ENCODE measurements at regions not wholly inside any gene's neighbourhood (a gene's known extent, or its start where the extent isn't known, plus 50 kb on each side); places are given as distances from the start of the nearest gene placed in this dataset.

DNA sequence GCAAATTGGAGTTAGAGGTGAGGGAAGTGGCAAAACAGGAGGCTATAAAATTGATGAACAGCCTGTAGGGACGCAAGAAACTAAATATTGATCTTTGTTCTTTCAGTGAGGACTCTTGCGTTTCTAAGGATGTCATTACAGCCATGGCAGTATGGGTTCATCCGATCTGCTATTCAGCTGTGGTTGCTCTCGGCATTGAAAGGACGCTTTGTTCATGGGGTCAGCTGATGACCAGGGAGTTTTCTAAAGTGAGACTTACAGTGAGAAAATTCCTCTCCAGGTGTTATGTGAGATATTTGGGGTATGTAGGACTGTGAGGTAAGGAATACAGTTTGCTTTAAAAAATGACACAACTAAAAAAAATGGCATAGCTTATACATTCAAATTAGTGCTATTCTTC is 52.7 kb upstream of the PELI1 start:
- no peak for DNase-seq (ENCODE audit: low spot score)

DNA sequence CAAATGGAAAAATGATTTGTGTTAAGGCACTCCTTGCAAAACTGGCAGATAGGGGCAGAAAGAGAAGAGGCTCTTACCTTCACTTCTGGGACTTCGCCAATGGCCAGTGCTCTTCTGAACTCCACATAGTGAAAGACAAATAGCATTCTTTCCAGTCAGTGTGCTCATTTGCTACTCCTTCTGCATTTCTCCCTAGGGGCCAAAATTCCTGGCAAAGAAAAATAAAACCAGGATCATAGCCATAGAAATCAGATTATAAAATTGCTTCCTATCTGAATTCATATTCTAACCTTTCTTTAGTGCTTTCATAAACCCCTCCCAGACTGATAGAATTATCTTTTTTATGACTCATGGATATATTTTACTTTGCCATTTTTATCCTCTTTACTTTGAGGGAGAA is 56.9 kb upstream of the PELI1 start:
- DNase-seq (ENCODE audit: low spot score), result no peak

DNA sequence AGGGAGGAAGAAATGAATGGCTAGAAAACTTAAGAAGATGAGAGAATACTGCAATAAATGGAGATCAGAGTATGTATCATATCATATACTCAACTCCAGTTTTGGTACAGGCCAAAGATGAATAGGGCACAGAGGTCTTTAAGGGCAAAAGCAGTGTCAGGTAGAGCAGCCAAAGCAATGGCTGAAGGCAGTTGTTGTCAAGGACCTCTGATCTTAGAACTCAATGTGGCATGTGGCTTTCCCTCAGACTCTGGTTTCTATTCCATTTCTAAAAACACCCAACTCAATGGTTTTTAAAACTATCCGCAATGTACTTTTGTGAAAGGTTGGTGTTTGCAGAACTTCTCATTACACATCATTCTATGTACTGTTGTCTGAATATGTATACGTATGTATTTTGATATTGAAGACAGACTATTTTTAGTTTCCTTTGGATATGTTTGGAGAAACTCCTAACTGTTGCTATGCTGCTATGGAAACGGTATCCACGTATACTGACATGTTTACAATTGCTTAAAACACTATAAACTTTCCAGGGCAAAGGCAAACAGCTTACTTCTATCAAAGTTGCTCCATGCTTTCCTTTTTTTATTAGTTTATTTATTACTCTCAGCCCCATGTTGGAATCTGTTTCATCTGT is 58.1 kb upstream of the PELI1 start:
- no peak for DNase-seq (ENCODE audit: low spot score)

DNA sequence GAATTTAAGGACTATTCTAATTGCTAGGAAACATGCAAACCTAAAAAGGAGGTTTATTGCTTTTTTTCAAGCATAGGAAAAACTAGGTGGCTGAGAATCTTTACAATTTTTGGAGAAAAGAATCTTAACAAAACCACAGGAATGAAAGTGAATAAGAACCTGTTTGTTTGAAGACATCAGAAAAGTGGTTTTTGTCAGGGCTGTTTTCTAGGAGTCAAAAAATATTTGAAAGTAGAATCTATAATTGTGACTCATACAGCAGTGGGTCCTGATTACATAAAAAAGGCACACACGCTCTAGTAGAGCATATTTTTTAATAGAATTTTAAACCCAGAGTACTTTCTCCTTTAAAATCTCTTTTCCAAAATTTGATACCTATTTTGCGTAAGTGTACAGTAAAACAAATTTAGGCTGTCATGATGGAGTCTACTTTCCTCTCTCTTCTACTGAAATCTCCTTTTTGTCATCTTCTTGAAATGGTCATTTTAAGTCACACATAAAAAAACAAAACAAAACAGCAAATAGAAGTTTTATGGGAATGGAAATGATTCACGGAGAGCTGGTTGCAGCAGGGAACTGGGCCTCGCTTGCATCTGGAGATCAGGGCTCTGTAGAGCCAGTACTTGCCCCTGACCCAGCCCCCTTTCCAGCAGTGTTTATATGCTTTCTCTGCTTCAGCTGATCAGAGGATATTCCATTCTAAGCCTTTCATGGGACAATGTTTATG is 59.1 kb upstream of the PELI1 start:
- DNase-seq (ENCODE audit: low spot score), result no peak

DNA sequence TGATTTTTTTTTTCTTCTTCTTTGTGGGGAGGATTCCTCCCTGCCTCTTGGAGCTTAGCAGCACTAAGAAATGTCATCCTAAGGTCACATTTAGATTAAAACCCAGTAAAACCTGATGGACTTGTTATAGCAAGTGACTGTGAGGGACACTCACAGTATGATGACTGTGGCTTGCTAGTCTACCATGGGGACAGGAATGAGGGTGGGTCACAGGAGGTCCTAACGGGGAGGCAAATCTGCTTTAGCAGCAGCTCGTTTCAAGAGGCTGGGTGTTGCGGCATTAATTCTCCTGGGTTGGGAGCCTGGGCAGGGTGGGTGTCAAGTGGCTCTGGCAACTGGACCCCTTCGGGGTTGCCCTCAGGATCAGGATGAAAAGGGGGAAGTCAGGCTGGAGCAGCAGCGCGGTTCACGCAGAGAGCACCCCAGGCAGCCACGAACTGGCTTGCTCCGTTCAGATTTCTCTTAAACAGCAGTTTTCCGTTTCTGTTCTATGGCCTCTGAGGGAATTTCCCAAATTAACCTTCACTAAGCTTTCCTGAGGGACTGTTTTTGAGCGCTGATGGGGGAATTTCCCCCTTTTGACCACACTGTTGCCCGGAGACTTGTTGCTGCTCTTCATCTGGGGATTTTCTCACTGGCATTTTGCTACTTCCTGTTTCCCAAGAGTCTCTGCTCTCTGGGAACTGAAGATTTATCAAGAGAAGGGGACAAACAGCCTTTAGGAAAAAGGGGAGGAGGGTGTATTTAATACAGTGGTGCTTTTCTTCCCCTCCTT is 59.8 kb upstream of the PELI1 start:
- DNase-seq (ENCODE audit: low spot score), result no peak

DNA sequence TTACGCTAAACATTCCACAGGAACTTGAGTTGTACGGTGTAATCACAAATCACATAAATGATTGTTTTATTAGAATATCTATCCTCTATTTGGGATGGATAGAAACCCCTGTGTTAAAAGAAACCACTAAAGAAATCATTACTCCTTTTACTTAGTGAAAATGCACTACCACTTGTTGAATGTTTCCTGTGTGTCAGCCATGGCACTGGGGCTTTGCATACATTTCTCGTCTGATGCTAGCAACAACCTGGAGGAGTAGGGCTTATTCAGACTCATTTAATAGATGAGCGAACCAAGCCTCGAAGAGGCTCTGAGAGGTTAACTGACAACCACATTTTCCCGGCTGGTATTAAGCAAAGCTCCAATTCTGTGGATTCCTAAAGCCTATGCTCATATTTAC is 60.5 kb upstream of the PELI1 start:
- no peak for DNase-seq (ENCODE audit: low spot score)

DNA sequence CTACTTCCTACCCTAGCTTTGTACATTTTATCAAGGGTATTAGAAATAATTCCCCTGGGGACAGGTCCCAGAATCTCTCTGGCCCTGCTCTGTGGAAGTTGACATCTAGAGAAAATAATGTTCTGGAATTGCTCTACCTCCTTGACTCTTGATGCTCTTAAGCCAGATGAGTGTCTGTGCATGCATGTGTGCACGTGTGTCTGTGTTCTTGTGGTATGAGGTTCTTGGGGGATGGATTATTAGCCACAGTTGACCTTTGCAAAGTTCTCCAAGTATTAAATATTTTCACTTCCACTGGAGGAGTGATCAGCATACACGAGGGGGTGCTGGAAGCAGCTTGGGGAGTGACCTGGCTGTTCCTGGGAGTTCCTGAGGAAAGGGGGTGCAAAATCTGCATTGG is 61.2 kb upstream of the PELI1 start:
- DNase-seq (ENCODE audit: low spot score), result no peak

DNA sequence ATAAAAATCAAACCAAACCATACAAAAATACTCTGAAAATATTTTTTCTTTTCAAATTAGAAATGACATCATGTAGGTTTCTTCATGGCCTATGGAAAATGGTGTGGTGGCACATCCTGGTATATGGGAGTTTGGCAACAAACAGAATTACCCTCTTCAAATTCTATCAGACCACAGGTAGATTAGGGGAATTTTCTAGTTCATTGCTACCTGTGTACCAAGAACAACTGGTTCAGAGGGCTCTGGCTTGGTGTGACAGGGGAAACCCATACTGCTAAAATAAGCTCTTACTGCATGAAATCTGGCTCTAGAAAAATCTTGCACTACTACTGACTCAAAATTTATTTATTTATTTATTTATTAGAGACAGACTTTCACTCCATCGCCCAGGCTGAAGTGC is 63.4 kb upstream of the PELI1 start:
- no peak for DNase-seq (ENCODE audit: low spot score)

DNA sequence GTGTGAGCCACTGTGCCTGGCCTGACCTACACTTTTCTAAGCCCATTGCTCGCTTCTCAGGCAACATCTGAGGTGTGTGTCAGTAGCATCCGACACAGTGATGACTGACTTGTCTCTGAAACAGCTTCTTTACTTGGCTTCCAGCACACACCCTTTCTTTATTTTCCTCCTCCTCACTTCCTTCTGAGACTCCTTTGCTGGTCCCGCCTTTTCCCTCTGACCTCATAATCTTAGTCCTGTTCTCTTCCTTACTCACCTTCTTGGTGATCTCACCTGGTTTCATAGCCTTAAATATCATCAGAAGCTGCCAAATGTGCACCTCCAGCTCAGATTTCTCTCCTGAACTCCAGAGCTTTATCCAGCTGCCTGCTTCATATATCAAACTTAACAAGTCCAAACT is 66.6 kb upstream of the PELI1 start:
- no peak for DNase-seq (ENCODE audit: low spot score)

DNA sequence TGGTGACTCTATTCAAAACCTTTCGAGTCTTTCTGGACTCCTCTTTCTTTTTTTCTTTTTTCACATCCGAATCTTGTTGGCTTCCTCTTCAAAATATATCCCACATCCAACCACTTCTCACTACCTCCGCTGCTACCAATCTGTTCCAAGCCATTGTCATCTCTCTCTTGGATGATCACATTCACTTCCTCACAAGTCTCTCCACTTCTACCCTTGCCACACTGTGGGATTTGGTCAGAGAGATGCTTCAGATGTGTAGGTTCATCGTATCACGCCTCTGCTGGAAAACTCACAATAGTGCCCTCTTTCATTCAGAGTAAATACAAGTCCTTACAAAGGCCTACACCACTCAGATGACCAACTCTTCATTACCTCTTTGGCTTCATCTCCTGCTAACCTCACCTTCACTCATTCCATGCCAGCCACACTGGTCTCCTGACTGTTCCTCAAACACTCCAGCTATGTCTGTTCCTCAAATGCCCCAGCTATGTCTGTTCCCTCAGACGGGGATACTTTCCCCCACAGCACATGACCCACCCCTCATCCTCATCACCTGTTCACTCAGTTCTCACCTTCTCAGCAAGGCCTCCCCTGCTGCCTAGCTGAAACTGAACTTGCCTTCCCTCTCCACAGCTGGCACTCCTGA is 67.2 kb upstream of the PELI1 start:
- DNase-seq (ENCODE audit: low spot score), result no peak

DNA sequence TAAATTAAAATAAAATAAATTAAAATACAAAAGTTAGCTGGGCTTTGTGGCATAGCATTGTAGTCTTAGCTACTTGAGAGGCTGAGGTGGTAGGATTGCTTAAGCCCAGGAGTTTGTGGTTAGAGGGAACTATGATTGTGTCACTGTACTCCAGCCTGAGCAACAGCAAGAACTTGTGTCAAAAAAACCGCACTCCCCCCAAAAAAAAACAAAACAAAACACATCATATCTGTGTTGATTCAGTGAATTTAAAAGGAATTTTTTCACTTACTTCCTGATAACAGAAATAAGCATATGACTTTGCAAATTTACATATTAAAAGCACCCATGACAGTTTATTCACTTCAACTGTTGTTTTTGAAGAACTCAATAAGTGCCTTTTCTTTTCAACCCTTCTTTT is 68.1 kb upstream of the PELI1 start:
- no peak for DNase-seq (ENCODE audit: low spot score)

DNA sequence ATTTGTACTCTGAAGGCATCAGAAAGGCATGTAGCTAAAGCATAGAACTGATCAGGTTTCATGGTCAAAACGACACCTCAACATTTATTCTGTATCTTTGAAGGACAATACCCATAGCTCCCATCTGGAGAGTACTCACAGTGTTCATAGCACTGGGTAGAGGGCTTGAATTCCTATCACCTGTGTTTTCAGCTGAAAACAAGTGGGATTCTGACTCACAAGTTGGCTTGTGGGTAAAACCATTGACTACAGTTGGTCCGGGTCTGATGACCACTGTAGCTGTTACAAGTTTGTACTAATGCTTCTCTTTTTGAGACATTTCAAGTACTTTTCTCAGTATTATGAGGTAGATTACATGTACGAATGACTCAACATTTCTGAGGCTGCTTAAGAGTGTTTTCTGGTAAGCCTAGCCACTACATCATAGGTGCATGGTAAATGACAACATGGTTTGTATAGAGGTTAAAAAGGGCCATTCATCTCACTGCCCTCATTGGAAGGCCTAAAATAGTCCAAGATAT is 68.6 kb upstream of the PELI1 start:
- no peak for DNase-seq (ENCODE audit: low spot score)

DNA sequence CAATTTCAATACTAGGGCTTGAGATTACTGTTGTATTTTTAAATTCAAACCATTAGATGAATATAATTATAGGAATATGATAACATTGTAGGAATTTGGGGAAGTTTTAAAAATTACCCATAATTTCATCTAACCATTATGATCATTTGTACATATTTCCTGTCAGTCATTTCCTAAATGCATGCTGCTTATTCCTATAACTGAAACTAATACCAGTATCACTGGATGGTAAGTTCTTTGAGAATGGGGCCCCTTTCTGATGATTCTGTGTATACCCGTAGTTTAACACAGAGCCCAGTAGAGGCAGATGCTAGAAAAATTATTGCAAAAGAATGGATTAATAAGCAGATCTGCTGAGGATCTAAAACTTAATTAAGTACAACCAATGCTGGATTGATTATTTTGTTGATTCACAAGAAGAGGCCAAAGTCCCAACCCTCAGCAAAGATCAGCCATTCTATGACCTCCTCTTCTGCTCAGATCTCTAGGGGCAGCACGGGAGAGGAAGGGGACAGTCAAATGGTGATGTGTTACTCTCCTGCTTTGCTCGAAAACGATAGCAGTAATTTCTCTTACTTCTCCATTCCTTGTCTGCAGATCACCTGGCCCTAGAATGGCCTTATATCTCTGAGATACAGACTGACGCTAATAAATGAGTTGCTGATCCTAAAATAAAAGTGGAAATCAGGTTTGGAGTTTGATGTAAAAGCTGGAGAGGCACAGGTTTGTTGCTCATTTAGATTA is 69.5 kb upstream of the PELI1 start:
- DNase-seq (ENCODE audit: low spot score), result no peak

DNA sequence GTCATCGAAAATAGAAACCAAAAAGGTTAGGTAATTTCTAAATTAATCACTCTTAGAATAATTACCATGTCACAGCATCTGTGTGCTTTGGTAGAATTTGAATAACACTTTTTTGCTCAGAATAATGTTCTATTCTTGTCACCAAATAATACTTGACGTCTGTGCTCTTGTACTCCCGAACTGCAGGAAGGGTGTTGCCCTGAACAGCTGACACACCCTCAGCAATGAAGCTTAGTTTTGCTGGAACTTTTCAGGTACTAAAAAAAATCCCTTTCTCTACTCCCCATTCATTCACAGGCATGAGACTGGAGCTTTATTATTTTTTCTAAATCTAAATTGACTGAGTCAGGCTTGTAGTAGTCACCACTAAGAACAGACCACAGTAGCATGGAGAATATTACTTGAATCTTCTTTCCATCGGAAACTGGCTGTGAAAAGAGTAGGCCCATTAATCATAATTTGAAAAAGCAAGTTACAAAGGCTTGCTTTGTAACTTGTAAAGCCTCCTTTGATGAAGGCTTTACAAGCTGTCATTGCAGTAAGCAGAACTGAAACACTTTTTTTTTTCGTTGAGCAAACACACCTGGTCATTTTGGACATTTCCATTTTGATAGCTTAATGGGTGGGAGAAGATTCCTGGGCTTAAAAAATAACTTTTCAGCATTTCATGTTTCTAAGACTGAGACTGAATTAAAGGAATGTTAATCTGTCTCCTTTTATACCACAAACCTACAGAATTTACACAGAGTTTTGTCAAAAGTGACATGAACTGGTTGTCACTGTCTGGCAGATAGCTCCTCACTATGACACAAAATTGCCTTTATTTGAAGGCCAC is 70.3 kb upstream of the PELI1 start:
- DNase-seq (ENCODE audit: low spot score), result no peak

DNA sequence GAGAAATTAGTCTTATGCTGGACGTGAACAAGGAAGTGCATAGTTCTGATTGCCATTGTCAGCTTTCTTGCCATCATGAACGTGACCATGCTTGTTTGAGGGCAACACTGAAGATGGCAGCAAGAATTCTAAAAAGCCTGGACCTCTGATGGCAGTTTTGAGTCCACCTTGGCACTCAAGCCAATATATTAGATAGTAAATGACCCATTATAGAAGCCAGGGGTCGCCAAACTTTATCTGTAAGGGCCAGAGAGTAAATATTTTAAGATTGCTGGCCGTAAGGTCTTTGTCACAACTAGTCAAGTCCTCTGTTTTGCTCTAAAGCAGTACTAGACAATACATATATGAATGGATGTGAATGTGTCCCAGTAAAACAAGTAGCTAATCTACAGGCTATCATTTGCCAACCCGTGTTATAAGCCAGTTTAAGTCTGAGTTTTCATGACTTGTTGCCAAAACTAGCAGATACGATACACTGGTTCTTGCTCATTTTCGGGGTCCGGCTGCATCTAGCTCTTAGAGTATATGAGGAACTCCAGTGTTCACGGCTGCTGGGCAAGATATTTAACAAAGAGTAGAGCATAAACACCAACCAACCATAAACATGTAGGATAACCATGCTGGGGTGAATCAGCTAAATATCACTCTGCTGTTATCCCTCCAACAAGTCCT is 73.1 kb upstream of the PELI1 start:
- DNase-seq (ENCODE audit: low spot score), result no peak

DNA sequence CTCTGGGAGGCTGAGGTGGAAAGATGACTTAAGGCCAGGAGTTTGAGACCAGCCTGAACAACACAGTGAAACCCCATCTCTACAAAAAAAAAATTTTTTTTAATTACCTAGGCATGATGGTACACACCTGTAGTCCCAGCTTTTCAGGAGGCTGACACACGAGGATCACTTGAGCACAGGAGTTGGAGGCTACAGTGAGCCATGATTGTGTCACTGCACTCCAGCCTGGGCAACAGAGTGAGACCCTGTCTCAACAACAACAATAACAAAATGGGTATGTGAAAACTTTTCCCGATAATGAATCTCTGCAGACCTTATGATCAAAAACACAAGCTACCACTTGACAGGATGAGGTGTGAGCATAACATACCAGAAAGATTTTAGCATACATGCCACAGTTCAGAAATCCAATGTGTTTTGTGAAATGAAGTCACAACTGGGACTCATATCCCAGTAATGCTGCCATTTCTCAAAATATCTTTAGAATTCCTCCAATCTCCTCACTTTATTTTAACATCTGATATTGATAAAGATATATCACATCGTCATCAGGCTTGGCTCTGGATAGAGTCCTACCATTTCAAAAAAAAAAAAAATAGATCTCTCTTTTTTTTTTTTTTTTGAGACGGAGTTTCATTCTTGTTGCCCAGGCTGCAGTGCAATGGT is 74.0 kb upstream of the PELI1 start:
- no peak for DNase-seq (ENCODE audit: low spot score)

DNA sequence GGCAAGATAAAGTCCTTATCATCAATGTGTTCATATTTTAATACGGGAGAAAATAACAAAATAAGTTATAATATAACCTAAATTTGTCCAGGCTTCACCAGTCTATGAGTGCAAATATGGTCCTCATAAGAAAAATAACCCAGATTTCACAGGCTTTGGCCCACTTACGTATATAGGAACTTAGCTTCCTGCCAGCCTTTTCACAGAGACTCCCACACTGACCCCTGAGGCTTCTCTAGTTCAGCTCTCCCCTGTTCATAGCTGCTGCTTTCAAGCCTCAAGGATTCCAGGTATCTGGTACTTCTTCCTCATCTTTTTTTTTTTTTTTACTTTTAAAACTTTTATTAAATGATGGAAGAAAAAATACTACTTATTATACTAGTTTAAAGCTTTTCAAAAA is 74.9 kb upstream of the PELI1 start:
- DNase-seq (ENCODE audit: low spot score), result no peak

DNA sequence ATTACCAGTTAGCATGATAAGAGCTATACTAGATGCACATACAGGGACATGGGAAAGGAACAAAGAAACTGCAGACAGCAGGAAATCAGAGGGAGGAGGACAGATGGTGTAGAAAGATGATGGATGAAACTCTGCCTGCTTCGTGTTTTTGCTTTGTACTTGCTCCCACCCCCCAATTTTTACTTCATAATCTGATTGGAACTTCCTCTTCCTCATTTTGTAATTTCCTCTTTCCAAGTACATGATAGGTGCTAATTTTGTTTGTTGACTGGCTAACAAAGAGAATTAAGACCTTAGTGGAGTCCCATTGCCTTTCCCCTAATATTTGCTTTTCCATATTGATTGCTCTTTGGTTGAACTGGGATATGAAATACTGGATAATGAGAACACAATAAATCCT is 76.0 kb upstream of the PELI1 start:
- no peak for DNase-seq (ENCODE audit: low spot score)

DNA sequence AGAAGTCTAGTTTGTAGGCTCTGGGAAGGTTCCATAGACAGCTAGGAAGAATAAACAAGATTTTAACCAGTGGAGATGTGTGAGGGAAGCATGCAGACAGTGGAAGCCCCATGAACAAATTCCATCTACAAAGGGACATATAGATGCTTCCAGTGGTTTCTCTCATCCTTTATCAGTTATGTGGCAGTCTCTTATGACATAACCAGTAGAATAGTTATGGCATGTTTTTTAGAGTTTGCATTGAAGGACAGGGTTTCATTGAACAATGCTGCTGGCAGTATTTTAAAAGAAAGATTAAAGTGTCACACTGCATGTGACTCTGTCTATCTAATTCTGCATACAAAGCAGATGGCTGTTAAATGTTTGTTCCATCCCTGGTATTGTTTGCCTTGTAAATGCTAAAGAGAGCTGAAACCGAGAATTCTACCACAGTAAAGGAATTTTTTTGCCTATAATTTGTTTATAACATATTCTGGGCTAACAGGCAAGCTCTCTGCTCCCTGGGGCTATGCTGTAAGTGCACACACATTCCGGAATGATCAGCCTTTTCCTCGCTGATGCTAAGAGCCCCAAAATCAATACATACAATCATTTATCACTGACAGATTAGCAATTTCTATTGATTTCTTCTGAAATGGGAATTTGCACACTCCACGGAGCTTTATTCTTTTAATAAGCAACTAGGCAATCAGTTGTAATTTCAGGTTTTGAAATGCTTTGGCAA is 76.8 kb upstream of the PELI1 start:
- DNase-seq (ENCODE audit: low spot score), result no peak
